HG02763 (cell line): ENCODE measurements at regions not wholly inside any gene's neighbourhood (a gene's known extent, or its start where the extent isn't known, plus 50 kb on each side); places are given as distances from the start of the nearest gene placed in this dataset.
"Not testable (repeated sequence)": the region's sequence is repeated elsewhere in the genome, so short reads cannot be mapped to it uniquely, and the experiment has no call there.

ENCODE experiments used
- ATAC-seq: cut with Tn5 transposase; IDR thresholded peaks from one replicate; pipeline ENCODE4 v1.9.1; 2021; ENCODE audit warnings: mild to moderate bottlenecking, moderate library complexity; ENCODE audit not compliant: unreplicated experiment

DNA sequence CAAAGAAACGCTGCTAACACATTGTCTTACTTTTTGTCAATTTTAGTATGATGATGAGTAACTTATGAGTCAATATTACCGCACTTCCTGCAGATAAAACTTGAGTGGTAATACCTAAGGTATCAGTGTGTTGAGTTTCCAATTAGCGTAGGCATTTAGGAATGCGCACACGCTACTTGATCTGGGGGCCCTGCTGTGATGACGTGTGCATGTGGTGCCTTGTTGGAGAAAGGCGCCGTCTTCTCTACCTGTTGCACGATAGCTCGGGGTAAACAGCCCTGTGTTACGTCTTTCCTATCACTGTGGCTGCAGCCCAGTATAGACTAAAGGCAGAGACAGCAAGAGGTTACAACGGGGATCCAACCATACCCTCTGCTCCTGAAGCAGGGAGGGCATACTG lies 476.8 kb upstream of the ADARB2 start:
- ATAC-seq, result no peak

DNA sequence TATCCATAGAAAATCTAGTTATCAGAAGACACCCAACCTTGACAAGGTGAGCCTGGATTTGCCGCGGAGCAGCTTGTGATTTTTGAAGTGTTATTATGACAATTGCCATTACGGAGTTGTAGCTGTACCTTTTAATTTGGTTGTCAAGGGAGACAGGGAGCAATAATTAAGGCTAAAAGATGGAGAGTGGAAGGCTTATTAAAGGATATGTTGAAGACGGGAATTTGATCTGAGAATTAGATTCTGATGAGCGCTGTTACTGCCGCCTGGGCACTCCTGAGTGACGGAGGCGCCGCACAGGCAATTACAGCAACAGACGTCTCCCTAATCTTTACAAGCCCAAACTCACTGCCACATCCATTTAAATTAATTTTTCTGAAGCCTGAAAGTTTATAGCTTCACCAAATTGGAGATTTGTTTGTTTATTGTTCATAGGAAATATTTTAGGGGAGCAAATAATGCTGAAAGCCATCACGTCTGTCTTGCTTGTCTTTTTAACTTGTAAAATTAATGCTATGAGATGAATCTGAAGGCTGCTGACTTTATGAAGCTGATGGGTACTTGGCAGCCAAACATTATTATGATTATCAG lies 475.0 kb upstream of the ADARB2 start:
- no peak for ATAC-seq

DNA sequence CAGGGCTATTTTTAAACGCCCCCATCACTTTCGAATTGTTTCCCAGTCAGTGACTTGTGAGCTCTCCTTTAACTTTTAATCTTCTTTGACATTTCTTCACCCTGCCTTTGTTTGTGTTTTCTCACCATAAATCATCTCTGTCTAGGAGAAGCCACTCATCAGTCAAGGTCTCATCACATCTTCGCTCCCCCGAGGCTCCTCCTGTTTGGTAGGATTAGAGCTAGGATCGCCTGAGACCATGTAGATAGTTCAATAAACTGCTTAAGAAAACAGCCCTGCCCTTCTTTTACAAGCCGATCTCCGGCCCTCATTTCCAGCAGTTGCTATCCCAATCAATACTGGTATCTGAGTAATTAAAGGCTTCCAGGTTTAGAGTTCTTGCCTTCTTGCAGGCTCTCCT lies 472.8 kb upstream of the ADARB2 start:
- no peak for ATAC-seq

DNA sequence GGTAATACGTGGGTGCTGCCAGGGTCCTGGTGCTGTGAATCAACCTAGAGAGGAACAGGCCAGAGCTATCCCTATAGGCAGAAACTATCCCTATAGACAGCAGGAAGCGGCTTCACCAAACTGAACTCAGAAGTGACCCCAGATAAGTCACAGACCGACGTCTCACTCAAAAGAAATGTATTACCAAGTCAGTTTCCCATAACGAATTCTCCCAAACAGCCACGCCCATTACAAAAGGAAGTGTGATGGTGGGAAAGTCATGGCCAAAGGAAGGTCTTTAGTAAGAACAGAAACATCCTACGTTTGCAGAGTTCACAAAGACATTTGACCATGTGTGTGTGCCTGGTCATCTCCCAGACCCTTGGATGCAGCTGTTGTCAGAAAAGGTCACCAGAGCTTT lies 470.8 kb upstream of the ADARB2 start:
- no peak for ATAC-seq

DNA sequence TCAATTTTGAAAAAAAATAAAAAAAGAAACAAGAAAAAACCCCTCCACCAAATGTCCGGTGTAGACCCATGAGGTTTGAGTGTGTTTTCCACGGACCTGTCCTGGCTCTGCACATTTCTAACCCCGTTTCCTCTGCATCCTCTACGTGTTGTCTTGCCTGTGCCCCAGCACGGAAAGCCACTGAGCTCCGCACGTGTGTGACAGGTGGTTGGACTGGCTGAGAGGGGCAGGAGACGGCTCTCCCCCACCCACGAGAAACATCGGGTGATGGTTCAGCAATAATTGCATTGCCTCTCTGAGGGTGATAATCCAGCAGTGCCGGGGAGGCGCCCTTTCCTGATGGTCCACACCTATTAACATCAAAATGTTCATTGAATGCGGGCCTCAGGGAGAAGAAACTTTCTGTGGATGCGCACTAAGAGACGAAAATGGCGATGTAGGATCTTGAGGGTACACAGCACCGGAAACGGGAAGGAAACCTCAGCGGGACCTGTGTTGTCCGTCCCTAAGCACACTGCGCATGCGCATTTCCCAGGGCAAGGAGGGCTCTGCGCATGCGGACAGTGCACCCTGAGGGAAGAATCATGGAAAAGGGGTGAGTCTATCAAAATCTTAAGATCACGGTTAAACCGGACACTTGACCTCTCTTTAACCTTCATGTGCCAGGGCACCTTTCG lies 470.1 kb upstream of the ADARB2 start:
- ATAC-seq, result no peak

DNA sequence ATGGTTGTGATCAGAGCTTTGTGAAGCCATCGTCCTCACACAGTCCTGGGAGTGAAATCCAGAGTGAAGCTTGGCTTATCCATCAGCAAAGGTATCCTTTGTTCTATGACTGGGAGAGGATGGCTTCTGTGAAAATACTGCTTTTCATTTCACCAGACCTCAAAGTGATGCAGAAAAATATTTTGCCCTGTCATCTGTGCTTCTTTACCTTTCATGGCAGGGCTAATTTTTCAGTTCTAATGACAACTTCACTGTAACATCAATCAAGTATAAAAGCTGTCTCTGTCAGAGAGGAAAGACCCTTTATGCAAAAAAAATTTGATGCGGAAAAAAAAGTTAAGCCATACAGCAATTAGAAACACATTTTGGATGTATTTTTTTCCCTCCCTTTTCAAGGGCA lies 468.1 kb upstream of the ADARB2 start:
- ATAC-seq, result no peak

DNA sequence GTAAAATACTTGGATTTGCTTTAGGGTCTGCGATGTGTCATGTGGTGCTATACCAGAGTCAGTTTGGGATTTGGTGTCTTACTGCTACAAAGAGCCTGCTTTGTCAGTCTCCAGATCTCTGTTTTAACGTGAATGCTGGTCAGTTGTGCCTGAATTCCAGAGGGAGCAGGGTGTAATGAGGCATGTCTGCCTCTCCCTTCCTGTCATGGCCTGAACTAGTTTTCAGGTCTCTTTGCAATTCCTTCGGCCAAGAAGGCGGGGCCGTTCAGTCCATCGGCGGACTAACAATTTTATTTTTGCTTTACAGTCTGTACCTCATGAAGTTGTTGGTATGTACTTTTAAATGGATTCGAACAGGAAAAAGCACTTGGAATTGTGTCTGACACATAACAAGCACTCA lies 465.1 kb upstream of the ADARB2 start:
- ATAC-seq, result no peak

DNA sequence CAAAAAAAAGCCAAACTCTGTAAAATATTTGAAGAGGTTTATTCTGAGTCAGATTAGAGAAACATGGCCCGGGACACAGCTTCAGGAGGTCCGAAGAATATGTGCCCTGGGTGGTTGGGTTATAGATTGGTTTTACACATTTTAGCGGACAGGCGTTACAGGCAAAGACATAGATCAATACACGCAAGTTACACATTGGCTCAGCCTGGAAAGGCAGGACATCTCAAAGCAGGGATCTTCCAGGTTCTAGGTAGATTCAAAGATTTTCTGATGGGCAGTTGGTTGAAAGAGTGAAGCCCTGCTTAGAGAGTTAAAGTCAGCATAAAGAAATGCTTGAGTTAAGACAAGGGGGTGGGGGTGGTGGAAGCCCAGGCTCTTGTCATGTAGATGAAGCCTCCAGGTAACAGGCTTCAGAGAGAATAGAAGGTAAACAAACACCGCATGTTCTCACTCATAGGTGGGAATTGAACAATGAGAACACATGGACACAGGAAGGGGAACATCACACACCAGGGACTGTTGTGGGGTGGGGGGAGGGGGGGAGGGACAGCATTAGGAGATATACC lies 464.3 kb upstream of the ADARB2 start:
- ATAC-seq, result no peak

DNA sequence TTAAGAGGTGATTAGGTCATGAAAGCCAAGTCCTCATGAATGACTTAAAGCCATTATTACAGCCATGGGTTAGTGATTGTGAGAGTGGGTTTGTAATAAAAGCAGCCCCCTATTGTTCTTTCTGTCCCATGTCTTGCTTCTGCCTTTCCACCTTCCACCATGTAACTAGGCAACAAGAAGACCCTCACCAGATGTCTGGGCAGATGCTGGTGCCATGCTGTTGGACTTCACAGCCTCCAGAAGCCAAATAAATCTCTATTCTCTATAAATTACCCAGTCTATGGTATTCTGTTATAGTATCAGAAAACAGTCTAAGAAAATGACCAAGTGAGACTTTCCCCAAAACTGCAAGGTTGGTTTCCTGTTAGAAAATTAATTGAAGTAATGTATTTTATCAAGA lies 460.3 kb upstream of the ADARB2 start:
- ATAC-seq, result no peak

DNA sequence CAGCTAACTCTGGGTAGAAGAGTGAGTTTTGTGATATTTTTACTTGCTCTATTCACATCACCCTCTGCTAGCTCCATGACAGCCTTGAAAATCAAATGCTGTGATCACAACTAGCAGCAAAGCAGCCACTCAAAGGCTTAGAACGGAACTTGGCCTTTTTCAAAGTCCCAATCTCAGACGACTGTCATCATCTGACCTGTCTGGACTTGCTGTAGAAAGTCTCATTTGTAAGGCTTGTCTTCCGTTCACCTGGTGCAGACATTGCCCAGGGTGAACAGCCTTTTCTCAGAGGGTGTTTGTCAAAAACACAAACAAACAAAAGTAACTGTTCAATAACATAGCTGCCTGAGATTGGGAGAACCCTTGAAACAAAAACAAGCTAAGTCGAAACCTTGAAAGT lies 458.9 kb upstream of the ADARB2 start:
- no peak for ATAC-seq

DNA sequence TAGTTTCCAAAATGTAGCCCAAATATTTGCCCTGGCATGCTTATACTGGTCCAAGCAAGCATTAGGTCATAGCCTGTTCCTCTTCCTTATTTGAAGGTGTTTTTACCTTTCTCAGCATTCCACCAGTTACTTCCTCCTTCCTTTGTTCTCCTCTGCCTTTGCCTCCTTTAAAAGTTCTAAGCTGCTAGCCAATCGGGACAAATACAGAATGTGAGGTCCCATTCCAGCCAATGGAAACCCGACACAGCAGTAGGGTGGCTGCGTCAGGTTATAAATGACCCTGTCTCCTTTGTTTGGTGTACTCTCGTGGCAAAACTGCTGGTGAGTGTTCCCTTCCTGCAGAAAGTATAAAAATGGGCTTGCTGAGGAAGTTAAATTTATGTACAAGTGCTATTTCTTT lies 452.0 kb upstream of the ADARB2 start:
- ATAC-seq, result not testable (repeated sequence)

DNA sequence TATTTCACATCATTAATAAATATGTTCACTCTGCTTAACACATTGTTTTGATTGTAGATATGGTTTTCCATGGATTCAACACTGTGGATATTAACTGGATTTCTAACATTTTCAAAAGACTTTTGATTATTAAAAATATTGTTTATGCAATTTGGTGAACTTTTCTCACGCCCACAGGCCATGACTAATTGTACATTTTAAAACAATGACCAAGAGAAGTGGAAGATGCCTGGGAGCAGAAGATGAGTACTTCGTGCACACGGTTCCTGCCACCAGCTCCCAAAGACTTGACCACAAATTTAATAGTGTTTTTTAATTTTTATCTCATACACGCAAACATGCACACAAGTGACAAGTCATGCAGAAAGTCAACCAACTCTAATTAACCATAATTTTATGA lies 451.0 kb upstream of the ADARB2 start:
- no peak for ATAC-seq

DNA sequence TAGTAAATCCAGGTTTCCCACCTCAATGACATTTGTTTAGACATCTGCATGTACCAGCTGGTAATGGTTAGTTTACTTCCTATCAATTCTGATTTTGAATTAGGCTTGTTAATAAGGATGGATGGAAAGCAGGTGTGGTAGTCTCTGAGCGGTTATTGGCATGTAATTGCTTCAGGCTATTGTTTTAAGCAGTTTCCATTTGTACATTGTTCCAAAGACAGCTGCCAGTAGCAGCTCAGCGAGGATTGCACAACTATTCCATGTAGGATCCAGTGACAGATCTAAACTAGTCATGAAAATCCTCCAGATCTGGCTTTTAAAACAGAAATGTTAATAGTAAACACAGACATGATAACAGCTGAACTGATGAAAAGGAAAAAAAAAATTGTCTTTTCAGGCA lies 436.0 kb upstream of the ADARB2 start:
- ATAC-seq, result no peak

DNA sequence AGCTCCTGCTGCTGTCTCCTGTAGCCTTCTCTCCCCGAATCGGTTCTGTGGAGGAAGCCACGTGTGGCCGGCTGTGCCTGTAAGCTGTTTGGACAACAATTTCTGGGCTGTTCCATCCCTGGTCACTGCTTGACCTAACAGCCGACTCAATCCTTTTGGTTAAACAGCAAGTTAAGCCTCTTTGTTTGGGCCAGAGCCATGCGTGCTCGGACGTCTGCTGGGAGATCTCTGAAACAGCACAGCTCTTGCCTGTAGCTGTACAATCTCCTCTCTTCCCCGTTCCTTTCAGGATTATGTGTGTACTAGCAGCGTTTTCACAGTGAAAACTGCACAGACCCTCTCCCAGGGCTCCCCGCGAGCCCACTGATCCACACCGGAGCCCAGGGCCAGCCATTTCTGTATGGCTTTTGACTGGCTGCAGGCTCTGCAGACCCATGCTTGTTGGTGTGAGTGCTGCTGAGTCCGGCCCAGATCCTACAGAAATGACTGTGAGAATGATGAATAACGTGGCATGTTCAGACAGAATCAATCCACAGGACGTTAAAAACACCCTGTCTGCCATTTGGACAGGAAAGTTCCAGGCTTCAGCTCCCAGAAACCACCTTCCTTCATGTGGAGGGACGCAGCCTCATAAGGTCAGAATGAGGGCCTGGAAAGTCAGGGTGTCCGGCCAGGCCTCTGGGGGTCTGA lies 428.6 kb upstream of the ADARB2 start:
- no peak for ATAC-seq

DNA sequence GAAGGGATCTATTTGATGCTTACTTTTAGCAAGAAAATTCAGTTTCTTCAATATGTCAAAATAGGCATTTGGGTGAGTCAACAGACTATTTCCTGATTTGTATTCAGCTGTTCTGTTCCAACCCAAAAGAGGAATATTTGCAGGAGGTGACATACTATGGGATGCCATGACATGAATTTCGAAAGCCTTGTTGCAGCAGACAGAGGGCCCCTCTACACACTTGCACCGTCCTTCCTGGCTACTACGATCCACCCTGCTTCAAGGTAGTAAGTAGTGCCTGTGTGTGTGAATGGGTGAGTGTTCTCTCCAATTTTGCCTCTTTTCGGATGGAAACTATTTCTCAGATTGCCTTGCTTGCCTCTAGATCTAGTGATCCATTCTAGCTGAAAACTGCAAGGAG lies 413.0 kb upstream of the ADARB2 start:
- no peak for ATAC-seq

DNA sequence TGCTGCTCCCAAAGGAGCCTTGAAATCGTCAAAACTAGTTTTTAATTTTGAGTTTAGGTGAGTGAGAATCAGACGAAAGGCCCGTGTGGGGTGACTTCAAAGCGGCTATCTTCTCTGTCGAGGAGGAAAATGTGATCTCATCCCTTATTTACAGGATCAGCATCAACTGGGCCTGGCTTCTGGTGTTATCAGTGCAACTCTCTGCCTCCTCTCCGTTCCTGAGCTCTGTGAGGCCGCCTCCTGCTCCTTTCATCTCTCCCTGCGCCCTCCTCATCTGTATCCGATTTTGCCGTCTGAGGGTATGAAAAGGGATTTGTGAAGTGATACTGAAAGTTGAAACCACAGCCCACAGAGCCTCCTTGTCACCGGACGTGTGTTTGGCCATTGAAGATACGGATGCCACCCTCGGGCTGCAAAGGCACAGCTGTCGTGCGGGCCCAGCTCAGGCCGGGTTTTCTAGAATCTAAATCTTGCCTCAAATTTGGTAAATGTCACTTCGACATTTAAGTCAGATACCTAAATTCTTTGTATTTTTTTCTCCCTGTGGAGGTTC lies 408.7 kb upstream of the ADARB2 start:
- ATAC-seq, result no peak

DNA sequence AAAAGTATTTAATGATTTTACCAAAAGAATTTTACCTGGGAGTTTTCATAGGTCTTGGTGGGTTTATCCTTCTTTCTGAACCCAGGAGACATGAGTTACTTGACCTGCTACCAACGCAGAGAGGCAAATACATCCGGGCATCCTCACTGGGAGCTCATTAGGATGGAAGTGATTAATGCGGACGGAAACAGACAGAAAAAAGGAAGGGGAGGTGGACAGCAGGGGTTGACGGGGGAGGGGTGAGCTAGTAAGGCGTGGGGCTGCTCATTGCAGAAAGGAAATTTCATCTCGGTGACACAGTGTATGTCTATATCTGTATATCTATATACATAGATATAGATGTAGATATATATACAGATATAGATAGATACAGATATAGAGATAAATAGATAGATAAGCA lies 408.2 kb upstream of the ADARB2 start:
- no peak for ATAC-seq

DNA sequence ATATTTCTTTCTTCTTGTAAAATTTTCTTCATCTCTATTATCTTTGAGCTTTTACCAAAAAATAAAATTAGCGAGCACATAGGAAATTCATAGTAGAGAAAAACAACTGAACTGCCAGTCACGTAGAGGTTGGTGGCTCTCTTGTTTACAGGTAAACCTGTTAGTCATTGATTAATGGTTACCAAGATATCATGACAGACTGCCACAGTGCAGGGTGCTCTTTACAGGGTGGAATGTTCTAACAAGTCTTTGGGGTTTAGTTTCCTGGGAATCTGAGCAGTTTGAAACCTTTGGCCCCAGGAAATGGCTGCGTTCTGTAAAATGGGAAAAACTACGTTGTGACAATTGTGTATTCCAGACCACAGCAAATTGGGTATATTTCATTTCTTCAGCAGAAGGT lies 407.3 kb upstream of the ADARB2 start:
- no peak for ATAC-seq

DNA sequence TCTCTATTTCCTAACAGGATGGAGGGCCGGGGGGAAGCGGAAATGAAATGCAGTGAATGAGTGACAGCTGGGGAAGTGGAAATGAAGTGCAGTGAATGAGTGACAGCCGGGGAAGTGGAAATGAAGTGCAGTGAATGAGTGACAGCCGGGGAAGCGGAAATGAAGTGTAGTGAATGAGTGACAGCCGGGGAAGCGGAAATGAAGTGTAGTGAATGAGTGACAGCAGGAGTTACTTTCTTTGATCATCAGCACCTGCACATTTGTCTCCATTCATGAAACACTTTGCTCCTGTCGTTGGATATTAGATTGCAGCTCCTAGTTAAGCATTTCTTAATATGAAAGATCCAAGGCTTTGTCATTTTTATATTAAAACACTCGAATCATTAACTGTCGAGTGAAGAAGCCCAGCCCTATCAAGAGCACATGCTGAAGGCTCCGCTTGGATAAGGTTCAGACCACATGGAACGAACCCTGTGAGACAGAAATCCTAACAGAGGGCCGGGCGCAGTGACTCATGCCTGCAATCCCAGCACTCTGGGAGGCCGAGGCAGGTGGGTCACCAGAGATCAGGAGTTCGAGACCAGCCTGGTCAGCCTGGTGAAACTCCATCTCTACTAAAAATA lies 406.0 kb upstream of the ADARB2 start:
- no peak for ATAC-seq

DNA sequence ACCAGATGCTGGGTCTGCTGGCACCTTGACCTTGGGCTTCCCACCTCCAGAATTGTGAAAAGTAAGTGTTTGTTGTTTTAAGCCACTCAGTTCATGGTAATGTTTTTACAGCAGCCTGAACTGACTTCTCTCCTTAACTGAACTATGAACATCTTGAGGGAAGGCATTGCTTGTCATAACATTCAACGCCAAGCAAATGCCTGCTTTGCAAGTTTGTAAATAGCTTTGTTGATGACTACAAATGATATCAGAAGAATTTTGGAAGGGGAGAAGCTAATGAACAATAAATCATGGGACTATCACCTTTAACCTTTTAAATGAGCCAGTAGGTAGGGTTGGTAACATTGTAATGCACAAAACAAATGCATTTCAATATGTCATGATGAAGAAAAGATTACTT lies 402.4 kb upstream of the ADARB2 start:
- ATAC-seq, result no peak

DNA sequence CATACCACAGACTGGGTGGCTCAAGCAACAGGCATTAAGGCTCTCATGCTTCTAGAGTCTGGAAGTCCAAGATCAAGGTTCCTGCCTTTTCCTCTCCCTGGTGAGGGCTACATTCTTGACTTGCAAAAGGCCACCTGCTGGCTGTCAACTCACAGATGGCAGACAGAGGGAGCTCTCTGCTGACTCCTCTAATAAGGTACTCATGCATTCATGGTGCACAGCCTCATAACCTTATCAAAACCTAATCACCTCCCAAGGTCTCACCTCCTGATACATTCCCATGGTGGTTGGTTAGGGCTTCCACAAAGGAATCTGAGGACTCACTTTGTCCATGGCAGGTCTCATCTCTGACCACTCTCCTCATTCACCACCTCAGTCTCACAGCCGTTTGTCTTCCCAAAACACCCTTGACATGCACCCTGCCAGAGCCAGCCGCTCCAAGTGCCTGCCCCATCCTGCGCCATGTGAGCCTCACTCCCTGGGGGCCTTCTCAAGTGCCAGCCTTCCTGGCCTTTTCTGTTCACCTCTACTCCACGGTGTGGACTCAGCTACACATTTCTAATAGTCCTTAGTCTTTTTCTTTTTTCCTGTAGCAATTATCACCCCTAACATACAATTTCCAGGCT lies 400.3 kb upstream of the ADARB2 start:
- ATAC-seq, result no peak
